ENCODE measurements at regions not wholly inside any gene's neighbourhood (a gene's known extent, or its start where the extent isn't known, plus 50 kb on each side); places are given as distances from the start of the nearest gene placed in this dataset.
"Not testable (repeated sequence)": the region's sequence is repeated elsewhere in the genome, so short reads cannot be mapped to it uniquely, and the experiment has no call there.

DNA sequence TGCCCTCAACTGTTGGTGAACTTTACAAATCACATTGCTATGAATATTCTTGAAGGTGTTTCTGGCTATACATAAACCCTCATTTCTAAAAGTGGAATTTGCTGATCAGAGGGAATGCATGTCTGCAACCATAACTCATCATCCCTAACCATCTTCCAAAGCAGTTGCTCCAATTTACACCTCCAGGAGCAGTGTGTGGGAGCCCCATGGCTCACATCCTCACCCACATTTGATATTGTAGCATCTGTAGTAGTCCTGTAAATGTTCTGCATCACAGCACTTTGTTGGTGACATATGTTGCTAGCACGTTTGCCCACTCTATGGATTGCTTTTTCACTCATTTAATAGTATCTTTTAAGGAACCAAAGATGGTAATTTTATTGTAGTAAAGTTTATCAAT lies 183.8 kb upstream of the SMLR1 start:
- no peaks in the 10 kb centered on the region for H3K36me3 ChIP-seq (ENCODE audit: low read depth)
- no peak for ATAC-seq (ENCODE audit: low read depth)

DNA sequence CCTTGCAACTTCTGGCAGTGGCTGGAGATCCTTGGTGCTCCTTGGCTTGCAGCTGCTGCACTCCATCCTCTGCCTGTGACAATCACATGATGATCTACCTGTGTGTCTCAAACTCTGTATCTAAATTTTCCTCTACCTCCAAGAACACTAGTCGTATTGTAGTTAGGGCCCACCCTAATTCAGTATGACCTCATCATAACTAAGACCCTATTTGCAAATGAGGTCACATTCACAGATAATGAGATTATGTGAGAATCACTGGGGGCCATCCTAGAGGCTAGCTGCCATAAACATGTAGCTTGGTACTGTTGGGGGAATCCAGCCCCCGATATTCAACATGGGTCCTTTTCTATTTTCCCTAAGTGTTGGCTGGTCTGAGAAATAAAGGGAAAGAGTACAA lies 183.0 kb upstream of the SMLR1 start:
- no peaks in the 10 kb centered on the region for H3K36me3 ChIP-seq (ENCODE audit: low read depth)
- no peaks in the 10 kb centered on the region for H3K4me1 ChIP-seq (ENCODE audit: insufficient read depth, poor library complexity, severe bottlenecking)
- DNase-seq (ENCODE audit: low spot score) (no peak), ATAC-seq (ENCODE audit: low read depth) (no peak)
- TF ChIP-seq, protein P1, sequence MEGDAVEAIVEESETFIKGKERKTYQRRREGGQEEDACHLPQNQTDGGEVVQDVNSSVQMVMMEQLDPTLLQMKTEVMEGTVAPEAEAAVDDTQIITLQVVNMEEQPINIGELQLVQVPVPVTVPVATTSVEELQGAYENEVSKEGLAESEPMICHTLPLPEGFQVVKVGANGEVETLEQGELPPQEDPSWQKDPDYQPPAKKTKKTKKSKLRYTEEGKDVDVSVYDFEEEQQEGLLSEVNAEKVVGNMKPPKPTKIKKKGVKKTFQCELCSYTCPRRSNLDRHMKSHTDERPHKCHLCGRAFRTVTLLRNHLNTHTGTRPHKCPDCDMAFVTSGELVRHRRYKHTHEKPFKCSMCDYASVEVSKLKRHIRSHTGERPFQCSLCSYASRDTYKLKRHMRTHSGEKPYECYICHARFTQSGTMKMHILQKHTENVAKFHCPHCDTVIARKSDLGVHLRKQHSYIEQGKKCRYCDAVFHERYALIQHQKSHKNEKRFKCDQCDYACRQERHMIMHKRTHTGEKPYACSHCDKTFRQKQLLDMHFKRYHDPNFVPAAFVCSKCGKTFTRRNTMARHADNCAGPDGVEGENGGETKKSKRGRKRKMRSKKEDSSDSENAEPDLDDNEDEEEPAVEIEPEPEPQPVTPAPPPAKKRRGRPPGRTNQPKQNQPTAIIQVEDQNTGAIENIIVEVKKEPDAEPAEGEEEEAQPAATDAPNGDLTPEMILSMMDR (IDR thresholded peaks at IDR 0.05; ENCODE audit: poor library complexity, severe bottlenecking) = no peak
- no peak overlapping the region for H3K4me3 ChIP-seq (ENCODE audit: severe bottlenecking)
- H3K27ac ChIP-seq (ENCODE audit: poor library complexity, severe bottlenecking) = no peak overlapping the region
- no peaks in the 10 kb centered on the region for H3K9me3 ChIP-seq (ENCODE audit: severe bottlenecking)
- no peaks in the 10 kb centered on the region for H3K27me3 ChIP-seq (ENCODE audit: insufficient read depth, poor library complexity, severe bottlenecking)

More for the DNA sequence above, 183.8 kb upstream of the SMLR1 start:
- DNase-seq (ENCODE audit: low spot score) = no peak
- TF ChIP-seq, protein P1 (IDR thresholded peaks at IDR 0.05; ENCODE audit: poor library complexity, severe bottlenecking) = no peak
- Histone ChIP-seq H3K9me3 (ENCODE audit: severe bottlenecking) (no peaks in the 10 kb centered on the region), H3K27me3 (ENCODE audit: insufficient read depth, poor library complexity, severe bottlenecking) (no peaks in the 10 kb centered on the region), H3K4me3 (ENCODE audit: severe bottlenecking) (no peak overlapping the region), H3K4me1 (ENCODE audit: insufficient read depth, poor library complexity, severe bottlenecking) (no peaks in the 10 kb centered on the region), H3K27ac (ENCODE audit: poor library complexity, severe bottlenecking) (no peak overlapping the region)

DNA sequence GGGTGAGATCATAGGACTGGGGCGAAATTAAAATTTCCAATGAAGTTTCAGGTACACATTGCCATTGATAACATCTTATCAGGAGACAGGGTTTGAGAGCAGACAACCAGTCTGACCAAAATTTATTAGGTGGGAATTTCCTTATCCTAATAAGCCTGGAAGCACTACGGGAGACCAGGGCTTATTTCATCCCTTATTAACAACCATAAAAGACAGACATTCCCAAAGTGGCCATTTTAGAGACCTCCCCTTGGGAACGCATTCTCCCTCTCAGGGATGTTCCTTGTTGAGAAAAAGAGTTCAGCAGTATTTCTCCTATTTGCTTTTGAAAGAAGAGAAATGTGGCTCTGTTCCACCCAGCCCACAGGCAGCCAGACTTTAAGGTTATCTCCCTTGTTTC lies 182.4 kb upstream of the SMLR1 start:
- DNase-seq (ENCODE audit: low spot score); H3K27me3 ChIP-seq (ENCODE audit: insufficient read depth, poor library complexity, severe bottlenecking); H3K36me3 ChIP-seq (ENCODE audit: low read depth); H3K9me3 ChIP-seq (ENCODE audit: severe bottlenecking); H3K27ac ChIP-seq (ENCODE audit: poor library complexity, severe bottlenecking); H3K4me1 ChIP-seq (ENCODE audit: insufficient read depth, poor library complexity, severe bottlenecking); H3K4me3 ChIP-seq (ENCODE audit: severe bottlenecking); ATAC-seq (ENCODE audit: low read depth): not testable (repeated sequence)

DNA sequence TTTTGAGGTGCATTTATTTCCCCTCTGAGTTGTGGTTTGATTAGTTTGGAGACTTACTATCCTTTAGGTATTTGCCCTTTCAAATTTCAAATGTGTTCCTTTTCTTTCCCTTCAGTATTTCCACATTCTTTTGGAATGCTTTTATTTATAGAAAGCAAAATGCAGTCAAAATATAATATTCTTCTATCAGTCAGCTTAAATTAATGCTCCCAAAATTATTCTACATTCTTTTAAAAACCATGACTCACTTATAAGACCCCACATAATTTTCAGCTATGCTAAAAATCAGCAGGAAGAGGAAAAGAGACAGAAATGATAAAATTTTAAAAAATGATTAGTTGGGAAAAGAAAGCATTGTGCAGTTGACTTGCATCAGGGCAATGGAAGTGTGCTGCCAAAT lies 180.0 kb upstream of the SMLR1 start:
- no peak overlapping the region for H3K4me3 ChIP-seq (ENCODE audit: severe bottlenecking)
- DNase-seq (ENCODE audit: low spot score) (no peak), ATAC-seq (ENCODE audit: low read depth) (no peak)
- no peaks in the 10 kb centered on the region for H3K27me3 ChIP-seq (ENCODE audit: insufficient read depth, poor library complexity, severe bottlenecking)
- H3K4me1 ChIP-seq (ENCODE audit: insufficient read depth, poor library complexity, severe bottlenecking) = no peaks in the 10 kb centered on the region
- TF ChIP-seq, protein P1 (IDR thresholded peaks at IDR 0.05; ENCODE audit: poor library complexity, severe bottlenecking) = no peak
- H3K36me3 ChIP-seq (ENCODE audit: low read depth) = no peaks in the 10 kb centered on the region
- H3K9me3 ChIP-seq (ENCODE audit: severe bottlenecking) = no peaks in the 10 kb centered on the region
- no peak overlapping the region for H3K27ac ChIP-seq (ENCODE audit: poor library complexity, severe bottlenecking)

DNA sequence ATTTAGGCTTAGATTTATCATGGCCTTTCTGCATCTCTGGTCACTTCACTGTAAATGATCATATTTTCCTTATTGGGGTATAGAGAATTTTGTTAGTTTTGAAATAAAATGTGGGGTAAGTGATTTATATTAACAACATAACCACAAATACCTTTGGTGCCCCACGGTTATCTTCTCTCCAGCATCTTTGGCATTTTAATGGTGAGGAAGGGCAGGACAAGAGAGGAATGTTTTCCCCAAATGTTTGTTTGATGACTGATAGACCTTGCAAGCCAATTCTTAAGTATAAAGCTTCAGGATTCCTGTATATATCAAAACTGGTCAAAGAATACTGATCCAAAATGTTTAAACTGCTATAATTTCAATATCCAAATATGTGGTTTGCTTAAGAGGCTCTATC lies 171.6 kb upstream of the SMLR1 start:
- no peak for DNase-seq (ENCODE audit: low spot score)
- ATAC-seq (ENCODE audit: low read depth) = no peak
- TF ChIP-seq, protein P1 (IDR thresholded peaks at IDR 0.05; ENCODE audit: poor library complexity, severe bottlenecking) = no peak

More for the DNA sequence above, 171.6 kb upstream of the SMLR1 start:
- Histone ChIP-seq H3K36me3 (ENCODE audit: low read depth) (no peaks in the 10 kb centered on the region), H3K4me3 (ENCODE audit: severe bottlenecking) (no peak overlapping the region), H3K9me3 (ENCODE audit: severe bottlenecking) (no peaks in the 10 kb centered on the region), H3K27me3 (ENCODE audit: insufficient read depth, poor library complexity, severe bottlenecking) (no peaks in the 10 kb centered on the region), H3K4me1 (ENCODE audit: insufficient read depth, poor library complexity, severe bottlenecking) (no peaks in the 10 kb centered on the region), H3K27ac (ENCODE audit: poor library complexity, severe bottlenecking) (no peak overlapping the region)
